K562 (cell line): ENCODE measurements at regions not wholly inside any gene's neighbourhood (a gene's known extent, or its start where the extent isn't known, plus 50 kb on each side); places are given as distances from the start of the nearest gene placed in this dataset.

ENCODE experiments used
- KAT8 ChIP-seq: fragments of 450-650 bp; IDR thresholded peaks from 2 replicates; pipeline ENCODE4 v1.6.1; 2016; ENCODE audit warnings: low read depth, mild to moderate bottlenecking
- LEF1 ChIP-seq: fragments of 450-650 bp; IDR thresholded peaks from 2 replicates; pipeline ENCODE4 v1.6.1; 2016; ENCODE audit warnings: mild to moderate bottlenecking
- ZNF140 ChIP-seq: fragments of 250-450 bp; sonication (Bioruptor Pico); IDR thresholded peaks from 2 replicates; pipeline ENCODE4 v1.8.0; 2021; ENCODE audit warnings: moderate library complexity, mild to moderate bottlenecking, inconsistent platforms
- TF ChIP-seq, protein P1 (sequence below): sonication (generic); formaldehyde crosslinking; IDR thresholded peaks from 2 replicates; pipeline ENCODE4 v1.8.1; 2022; ENCODE audit warnings: missing genetic modification reagents

DNA sequence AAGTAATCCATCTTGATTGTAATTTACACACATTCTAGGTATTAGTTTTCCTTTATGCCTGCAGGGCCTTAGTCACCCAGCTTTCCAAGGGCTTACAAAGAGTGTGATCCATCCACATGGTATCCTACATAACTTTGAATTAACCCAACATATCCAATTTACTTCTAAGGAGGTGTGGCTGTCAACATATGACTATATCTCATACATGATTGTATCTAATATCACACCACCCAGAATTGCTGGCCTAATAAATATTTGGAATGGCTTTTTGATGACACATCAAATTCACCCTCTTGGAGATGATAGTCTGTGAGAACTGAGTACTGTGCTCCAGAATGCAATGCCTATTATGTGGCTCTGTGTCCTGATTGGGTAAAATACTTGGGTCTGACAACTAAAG, 363.3 kb upstream of the GRIN3A start:
- TF ChIP-seq KAT8, result no peak
- TF ChIP-seq ZNF140 (CRISPR knock-in tag), result no peak
- TF ChIP-seq, protein P1, sequence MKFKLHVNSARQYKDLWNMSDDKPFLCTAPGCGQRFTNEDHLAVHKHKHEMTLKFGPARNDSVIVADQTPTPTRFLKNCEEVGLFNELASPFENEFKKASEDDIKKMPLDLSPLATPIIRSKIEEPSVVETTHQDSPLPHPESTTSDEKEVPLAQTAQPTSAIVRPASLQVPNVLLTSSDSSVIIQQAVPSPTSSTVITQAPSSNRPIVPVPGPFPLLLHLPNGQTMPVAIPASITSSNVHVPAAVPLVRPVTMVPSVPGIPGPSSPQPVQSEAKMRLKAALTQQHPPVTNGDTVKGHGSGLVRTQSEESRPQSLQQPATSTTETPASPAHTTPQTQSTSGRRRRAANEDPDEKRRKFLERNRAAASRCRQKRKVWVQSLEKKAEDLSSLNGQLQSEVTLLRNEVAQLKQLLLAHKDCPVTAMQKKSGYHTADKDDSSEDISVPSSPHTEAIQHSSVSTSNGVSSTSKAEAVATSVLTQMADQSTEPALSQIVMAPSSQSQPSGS (CRISPR knock-in tag), result no peak
- no peak for TF ChIP-seq LEF1
